Skeletal muscle satellite cell (primary cell): ENCODE measurements at regions not wholly inside any gene's neighbourhood (a gene's known extent, or its start where the extent isn't known, plus 50 kb on each side); places are given as distances from the start of the nearest gene placed in this dataset.

Experiments
- H3K27me3 ChIP-seq: 2 replicates; pipeline ENCODE4 v1.7.0; 2013; ENCODE audit warnings: low read length; ENCODE audit not compliant: control insufficient read depth, insufficient read depth
- H3K36me3 ChIP-seq: 2 replicates; pipeline ENCODE4 v1.7.0; 2013; ENCODE audit warnings: mild to moderate bottlenecking, control low read depth, low read length; ENCODE audit not compliant: insufficient read depth
- H3K4me1 ChIP-seq: 2 replicates; pipeline ENCODE4 v1.7.0; 2013; ENCODE audit warnings: low read length; ENCODE audit not compliant: control insufficient read depth, insufficient read depth
- H3K4me2 ChIP-seq: 2 replicates; pipeline ENCODE4 v1.7.0; 2013; ENCODE audit warnings: mild to moderate bottlenecking, low read length
- H3K4me3 ChIP-seq: 2 replicates; pipeline ENCODE4 v1.7.0; 2013; ENCODE audit warnings: low read length
- H3K9ac ChIP-seq: 2 replicates; pipeline ENCODE4 v1.7.0; 2013; ENCODE audit warnings: mild to moderate bottlenecking, low read depth, low read length, moderate library complexity
- H3K9me3 ChIP-seq: replicated peaks from 2 replicates; pipeline ENCODE4 v1.7.0; 2013; ENCODE audit warnings: mild to moderate bottlenecking, control low read depth, low read length

GRCh38 chr1:234931404-234931973, 197.1 kb downstream of the TOMM20 start:
- Histone ChIP-seq H3K4me2 (no peak overlapping the region), H3K4me1 (peaks cover 25% of the 10 kb centered on the region), H3K4me3 (no peak overlapping the region), H3K36me3 (no peaks in the 10 kb centered on the region), H3K9ac (no peak overlapping the region), H3K9me3 (no peaks in the 10 kb centered on the region), H3K27me3 (no peaks in the 10 kb centered on the region)

- Histone ChIP-seq H3K4me1 (peaks cover 41% of the 10 kb centered on the region), H3K4me3 (no peak overlapping the region)
Measured at GRCh38 chr1:234929369-234929768, 199.3 kb downstream of the TOMM20 start.

GRCh38 chr1:234928642-234929041, 200.0 kb downstream of the TOMM20 start:
- Histone ChIP-seq H3K9ac (no peak overlapping the region), H3K36me3 (no peaks in the 10 kb centered on the region), H3K4me2 (no peak overlapping the region), H3K4me1 (peaks cover 36% of the 10 kb centered on the region), H3K4me3 (no peak overlapping the region), H3K9me3 (no peaks in the 10 kb centered on the region), H3K27me3 (no peaks in the 10 kb centered on the region)

More at GRCh38 chr1:234929369-234929768, 199.3 kb downstream of the TOMM20 start:
- Histone ChIP-seq H3K27me3 (no peaks in the 10 kb centered on the region), H3K9ac (no peak overlapping the region), H3K36me3 (no peaks in the 10 kb centered on the region), H3K9me3 (no peaks in the 10 kb centered on the region), H3K4me2 (no peak overlapping the region)

GRCh38 chr1:234927971-234928640, 200.5 kb downstream of the TOMM20 start:
- Histone ChIP-seq H3K4me2 (no peak overlapping the region), H3K4me1 (peaks cover 31% of the 10 kb centered on the region), H3K36me3 (no peaks in the 10 kb centered on the region), H3K4me3 (no peak overlapping the region), H3K9ac (no peak overlapping the region), H3K9me3 (no peaks in the 10 kb centered on the region), H3K27me3 (no peaks in the 10 kb centered on the region)

- H3K4me2 ChIP-seq: no peak overlapping the region
- peaks cover 25% of the 10 kb centered on the region for H3K4me1 ChIP-seq
- no peaks in the 10 kb centered on the region for H3K27me3 ChIP-seq
- H3K4me3 ChIP-seq: no peak overlapping the region
- H3K36me3 ChIP-seq: no peaks in the 10 kb centered on the region
- no peaks in the 10 kb centered on the region for H3K9me3 ChIP-seq
- H3K9ac ChIP-seq: no peak overlapping the region
Measured at GRCh38 chr1:234927312-234927970, 201.2 kb downstream of the TOMM20 start.

GRCh38 chr1:234926559-234927311, 201.9 kb downstream of the TOMM20 start:
- H3K9me3 ChIP-seq: no peaks in the 10 kb centered on the region
- H3K4me3 ChIP-seq: no peak overlapping the region
- no peaks in the 10 kb centered on the region for H3K27me3 ChIP-seq
- H3K4me1 ChIP-seq: peaks cover 28% of the 10 kb centered on the region
- no peaks in the 10 kb centered on the region for H3K36me3 ChIP-seq
- H3K4me2 ChIP-seq: peak overlapping the region; percentile 68
- H3K9ac ChIP-seq: peak overlapping the region; percentile 67

GRCh38 chr1:234926264-234926558, 202.4 kb downstream of the TOMM20 start:
- Histone ChIP-seq H3K9me3 (no peaks in the 10 kb centered on the region), H3K36me3 (no peaks in the 10 kb centered on the region), H3K4me2 (peak overlapping the region; percentile 68), H3K4me3 (no peak overlapping the region), H3K9ac (peak overlapping the region; percentile 67), H3K4me1 (peaks cover 33% of the 10 kb centered on the region), H3K27me3 (no peaks in the 10 kb centered on the region)

- Histone ChIP-seq H3K9ac (peak overlapping the region; percentile 67), H3K9me3 (no peaks in the 10 kb centered on the region), H3K27me3 (no peaks in the 10 kb centered on the region), H3K4me1 (peaks cover 38% of the 10 kb centered on the region), H3K4me3 (no peak overlapping the region), H3K4me2 (peak overlapping the region; percentile 68), H3K36me3 (no peaks in the 10 kb centered on the region)
Measured at GRCh38 chr1:234925440-234926263, 203.0 kb downstream of the TOMM20 start.

- Histone ChIP-seq H3K4me1 (peaks cover 38% of the 10 kb centered on the region), H3K4me2 (no peak overlapping the region), H3K4me3 (no peak overlapping the region), H3K27me3 (no peaks in the 10 kb centered on the region), H3K9me3 (no peaks in the 10 kb centered on the region), H3K9ac (peak overlapping the region; percentile 59), H3K36me3 (no peaks in the 10 kb centered on the region)
Measured at GRCh38 chr1:234924450-234925355, 203.9 kb downstream of the TOMM20 start.

- Histone ChIP-seq H3K27me3 (no peaks in the 10 kb centered on the region), H3K9ac (no peak overlapping the region), H3K4me2 (no peak overlapping the region), H3K4me1 (peaks cover 41% of the 10 kb centered on the region), H3K36me3 (no peaks in the 10 kb centered on the region), H3K4me3 (no peak overlapping the region), H3K9me3 (no peaks in the 10 kb centered on the region)
Measured at GRCh38 chr1:234923626-234924025, 205.0 kb downstream of the TOMM20 start.
